ENCODE measurements at regions not wholly inside any gene's neighbourhood (a gene's known extent, or its start where the extent isn't known, plus 50 kb on each side); places are given as distances from the start of the nearest gene placed in this dataset.
A peak's percentile ranks its signal among the peaks of the same experiment; 100 is the strongest.
"Not testable (repeated sequence)": the region's sequence is repeated elsewhere in the genome, so short reads cannot be mapped to it uniquely, and the experiment has no call there.

DNA sequence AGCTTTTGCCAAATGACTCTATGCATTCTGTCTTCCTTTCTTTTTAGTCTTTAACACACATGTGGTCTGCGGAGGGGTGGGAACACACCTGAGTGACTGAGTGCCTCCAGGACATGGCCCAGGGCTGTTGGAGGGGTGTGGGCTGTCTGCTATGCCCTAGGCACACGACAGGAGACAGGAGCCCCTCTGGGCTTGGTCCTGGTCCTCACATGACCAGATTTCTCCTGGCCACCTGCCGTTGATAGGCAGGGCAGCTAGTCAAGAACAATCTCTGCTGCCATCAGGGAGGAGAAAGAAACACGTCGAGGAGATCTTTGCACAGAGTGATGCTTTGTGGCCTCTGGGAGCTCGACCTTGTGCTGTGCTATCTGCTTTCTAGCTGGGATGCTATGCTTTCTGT lies 176.6 kb downstream of the KLF13 start:
- Histone ChIP-seq H3K4me2 (ENCODE audit: low read length) (no peak overlapping the region), H3K18ac (ENCODE audit: low read length) (no peak overlapping the region), H2AK5ac (ENCODE audit: low read length) (no peak overlapping the region), H3K4me3 (ENCODE audit: low read length) (no peak overlapping the region), H3K4me1 (ENCODE audit: control insufficient read depth, low read depth, low read length) (peaks cover 3% of the 10 kb centered on the region), H3K36me3 (ENCODE audit: control insufficient read depth, insufficient read depth, low read length) (no peaks in the 10 kb centered on the region), H4K5ac (ENCODE audit: low read length) (no peak overlapping the region), H3K4ac (ENCODE audit: low read depth, low read length) (no peak overlapping the region), H3K79me2 (ENCODE audit: control insufficient read depth, insufficient read depth, low read length) (no peaks in the 10 kb centered on the region), H3K27me3 (ENCODE audit: insufficient read depth, low read length, poor library complexity) (no peaks in the 10 kb centered on the region), H3K23ac (ENCODE audit: low read length) (peak overlapping the region; percentile 45), H2BK120ac (ENCODE audit: low read depth, low read length) (no peak overlapping the region), H4K8ac (ENCODE audit: low read depth, low read length) (no peak overlapping the region), H3K9ac (ENCODE audit: low read length) (no peak overlapping the region), H3K27ac (ENCODE audit: low read depth, low read length) (no peak overlapping the region), H3K56ac (ENCODE audit: low read length) (no peak overlapping the region), H3K79me1 (ENCODE audit: low read length) (no peaks in the 10 kb centered on the region), H2BK5ac (ENCODE audit: low read length) (no peak overlapping the region), H2BK15ac (replicated peaks; ENCODE audit: low read depth) (no peak overlapping the region)
- no CpG with 5 or more reads among the region's 6 CpGs for WGBS (ENCODE audit: extremely low coverage, insufficient coverage, low lambda C conversion rate)
- DNase-seq, result no peak

DNA sequence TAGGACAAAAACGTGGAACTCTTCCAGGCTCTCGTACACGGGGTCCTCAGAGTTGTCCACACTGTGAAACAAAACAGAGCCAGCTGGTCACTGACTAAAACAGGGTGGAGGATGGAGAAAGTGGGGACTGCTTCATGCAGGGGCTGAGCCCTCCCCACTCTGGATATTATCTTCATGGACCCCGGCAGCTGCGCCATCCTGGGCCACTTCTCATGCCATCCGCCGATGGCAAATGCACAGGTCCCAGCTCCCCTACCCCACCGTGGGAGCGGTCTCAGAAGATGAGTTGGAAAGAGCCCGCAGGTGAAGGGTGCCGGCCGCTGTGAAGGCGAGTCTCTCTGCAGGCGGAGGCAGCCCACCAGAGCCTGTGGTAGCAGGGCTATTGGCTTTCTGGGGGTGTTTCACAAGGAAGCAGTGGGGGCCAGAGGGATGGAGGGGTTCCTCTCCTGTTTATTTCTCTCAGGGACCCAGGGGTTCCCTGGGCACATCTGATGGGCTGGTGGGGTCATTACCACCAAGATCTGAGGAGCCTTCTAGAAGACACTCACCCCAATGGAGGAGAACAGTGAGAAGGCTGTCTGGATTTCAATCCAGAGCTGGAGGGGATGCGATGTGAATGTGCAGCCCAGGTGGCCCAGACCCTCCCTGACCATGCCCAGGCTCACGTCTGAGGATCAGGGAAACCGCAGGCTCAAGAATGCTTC lies 177.3 kb downstream of the KLF13 start:
- no peak overlapping the region for H2BK5ac ChIP-seq (ENCODE audit: low read length)
- no peak overlapping the region for H3K9ac ChIP-seq (ENCODE audit: low read length)
- WGBS (ENCODE audit: extremely low coverage, insufficient coverage, low lambda C conversion rate), result no CpG with 5 or more reads among the region's 17 CpGs
- H2AK5ac ChIP-seq (ENCODE audit: low read length), result no peak overlapping the region
- peaks cover 3% of the 10 kb centered on the region for H3K4me1 ChIP-seq (ENCODE audit: control insufficient read depth, low read depth, low read length)
- H3K4me3 ChIP-seq (ENCODE audit: low read length), result no peak overlapping the region
- H3K79me2 ChIP-seq (ENCODE audit: control insufficient read depth, insufficient read depth, low read length), result no peaks in the 10 kb centered on the region
- H3K4me2 ChIP-seq (ENCODE audit: low read length), result no peak overlapping the region
- H2BK15ac ChIP-seq (replicated peaks; ENCODE audit: low read depth), result no peak overlapping the region
- no peak overlapping the region for H3K23ac ChIP-seq (ENCODE audit: low read length)
- H3K79me1 ChIP-seq (ENCODE audit: low read length), result no peaks in the 10 kb centered on the region
- no peak overlapping the region for H4K5ac ChIP-seq (ENCODE audit: low read length)
- no peaks in the 10 kb centered on the region for H3K36me3 ChIP-seq (ENCODE audit: control insufficient read depth, insufficient read depth, low read length)
- no peak overlapping the region for H3K27ac ChIP-seq (ENCODE audit: low read depth, low read length)
- no peak overlapping the region for H3K18ac ChIP-seq (ENCODE audit: low read length)
- no peak for DNase-seq
- no peak overlapping the region for H3K56ac ChIP-seq (ENCODE audit: low read length)
- no peaks in the 10 kb centered on the region for H3K27me3 ChIP-seq (ENCODE audit: insufficient read depth, low read length, poor library complexity)
- no peak overlapping the region for H4K8ac ChIP-seq (ENCODE audit: low read depth, low read length)
- H3K4ac ChIP-seq (ENCODE audit: low read depth, low read length), result no peak overlapping the region
- no peak overlapping the region for H2BK120ac ChIP-seq (ENCODE audit: low read depth, low read length)

DNA sequence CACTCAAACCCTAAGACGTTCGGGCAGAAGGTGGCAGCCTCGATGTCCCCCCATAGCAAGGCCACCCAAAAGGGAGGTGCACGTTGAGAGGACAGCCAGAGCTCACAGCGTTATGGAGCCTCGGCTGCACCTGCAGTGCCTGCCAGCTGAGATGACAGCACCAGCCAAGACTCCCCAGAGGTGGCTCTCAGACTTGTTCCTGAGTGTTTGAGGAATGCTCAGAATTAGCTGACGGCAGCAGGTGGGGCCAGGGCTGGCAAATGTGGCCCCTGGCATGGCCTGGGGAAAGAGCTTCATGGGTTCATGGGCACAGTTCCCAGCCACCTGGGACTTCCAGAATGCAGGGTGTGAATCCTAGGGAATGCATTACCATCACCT lies 177.8 kb downstream of the KLF13 start:
- Histone ChIP-seq H3K18ac (ENCODE audit: low read length) (no peak overlapping the region), H3K4me2 (ENCODE audit: low read length) (no peak overlapping the region), H4K5ac (ENCODE audit: low read length) (no peak overlapping the region), H3K4me3 (ENCODE audit: low read length) (no peak overlapping the region), H3K27me3 (ENCODE audit: insufficient read depth, low read length, poor library complexity) (no peaks in the 10 kb centered on the region), H2BK5ac (ENCODE audit: low read length) (no peak overlapping the region), H2BK15ac (replicated peaks; ENCODE audit: low read depth) (no peak overlapping the region), H3K23ac (ENCODE audit: low read length) (no peak overlapping the region), H3K36me3 (ENCODE audit: control insufficient read depth, insufficient read depth, low read length) (no peaks in the 10 kb centered on the region), H3K4me1 (ENCODE audit: control insufficient read depth, low read depth, low read length) (peaks cover 3% of the 10 kb centered on the region), H3K4ac (ENCODE audit: low read depth, low read length) (no peak overlapping the region), H3K9ac (ENCODE audit: low read length) (no peak overlapping the region), H2AK5ac (ENCODE audit: low read length) (no peak overlapping the region), H3K56ac (ENCODE audit: low read length) (no peak overlapping the region), H3K79me2 (ENCODE audit: control insufficient read depth, insufficient read depth, low read length) (no peaks in the 10 kb centered on the region), H2BK120ac (ENCODE audit: low read depth, low read length) (no peak overlapping the region), H3K79me1 (ENCODE audit: low read length) (no peaks in the 10 kb centered on the region), H3K27ac (ENCODE audit: low read depth, low read length) (no peak overlapping the region), H4K8ac (ENCODE audit: low read depth, low read length) (no peak overlapping the region)
- no CpG with 5 or more reads among the region's 7 CpGs for WGBS (ENCODE audit: extremely low coverage, insufficient coverage, low lambda C conversion rate)
- no peak for DNase-seq

DNA sequence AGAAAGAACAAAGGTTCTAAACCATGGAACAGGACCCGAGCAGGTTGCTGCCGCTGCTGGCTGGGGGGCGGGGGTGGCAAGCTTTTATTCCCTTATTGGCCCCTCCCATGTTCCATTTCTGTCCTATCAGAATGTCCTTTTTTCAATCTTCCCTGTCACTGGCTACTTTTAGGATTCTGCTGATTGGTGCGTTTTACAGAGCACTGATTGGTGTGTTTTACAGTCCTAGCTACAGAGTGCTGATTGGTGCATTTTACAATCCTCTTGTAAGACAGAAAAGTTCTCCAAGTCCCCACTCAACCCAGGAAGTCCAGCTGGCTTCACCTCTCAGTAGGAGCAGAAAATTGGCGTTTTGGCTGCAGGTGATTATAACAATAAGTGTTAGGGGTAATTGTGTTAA lies 180.9 kb downstream of the KLF13 start:
- H3K4me2 ChIP-seq (ENCODE audit: low read length); H2BK5ac ChIP-seq (ENCODE audit: low read length); H3K9ac ChIP-seq (ENCODE audit: low read length); H3K4me3 ChIP-seq (ENCODE audit: low read length); H3K27me3 ChIP-seq (ENCODE audit: insufficient read depth, low read length, poor library complexity); H3K4ac ChIP-seq (ENCODE audit: low read depth, low read length); H3K36me3 ChIP-seq (ENCODE audit: control insufficient read depth, insufficient read depth, low read length); H2BK120ac ChIP-seq (ENCODE audit: low read depth, low read length); DNase-seq; H3K4me1 ChIP-seq (ENCODE audit: control insufficient read depth, low read depth, low read length); H4K5ac ChIP-seq (ENCODE audit: low read length); H3K79me2 ChIP-seq (ENCODE audit: control insufficient read depth, insufficient read depth, low read length); H3K56ac ChIP-seq (ENCODE audit: low read length); H4K8ac ChIP-seq (ENCODE audit: low read depth, low read length); H3K23ac ChIP-seq (ENCODE audit: low read length); H3K79me1 ChIP-seq (ENCODE audit: low read length); H2BK15ac ChIP-seq (replicated peaks; ENCODE audit: low read depth); H3K18ac ChIP-seq (ENCODE audit: low read length); H3K27ac ChIP-seq (ENCODE audit: low read depth, low read length); H2AK5ac ChIP-seq (ENCODE audit: low read length): not testable (repeated sequence)
- WGBS (ENCODE audit: extremely low coverage, insufficient coverage, low lambda C conversion rate), result 83% methylated on average over 1 of the region's 5 CpGs

DNA sequence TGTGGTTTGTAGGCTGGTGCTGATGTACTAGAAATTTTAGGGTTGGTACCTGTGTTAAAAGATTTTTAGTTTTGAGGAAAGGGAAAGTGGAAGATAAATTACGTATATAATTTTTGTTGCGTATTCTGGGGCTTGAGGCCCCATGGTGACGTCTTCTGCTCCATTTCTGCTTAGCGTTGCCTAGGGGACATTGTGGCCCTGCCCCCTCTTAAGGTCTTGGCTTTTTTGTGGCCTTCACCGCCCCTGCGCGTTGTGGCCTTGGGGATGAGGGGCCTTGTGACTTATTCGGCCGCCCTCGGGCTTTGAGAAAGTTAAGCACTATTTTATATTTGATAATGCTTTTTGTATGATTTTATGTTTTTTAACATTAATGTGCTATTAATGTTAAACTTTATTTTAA lies 182.0 kb downstream of the KLF13 start:
- no peak overlapping the region for H4K8ac ChIP-seq (ENCODE audit: low read depth, low read length)
- no peak overlapping the region for H3K4me2 ChIP-seq (ENCODE audit: low read length)
- H2AK5ac ChIP-seq (ENCODE audit: low read length), result no peak overlapping the region
- no peak overlapping the region for H3K18ac ChIP-seq (ENCODE audit: low read length)
- H3K27me3 ChIP-seq (ENCODE audit: insufficient read depth, low read length, poor library complexity), result no peaks in the 10 kb centered on the region
- H3K9ac ChIP-seq (ENCODE audit: low read length), result no peak overlapping the region
- no peak overlapping the region for H2BK5ac ChIP-seq (ENCODE audit: low read length)
- H3K79me1 ChIP-seq (ENCODE audit: low read length), result no peaks in the 10 kb centered on the region
- WGBS (ENCODE audit: extremely low coverage, insufficient coverage, low lambda C conversion rate), result 100% methylated on average over 1 of the region's 10 CpGs
- no peak overlapping the region for H3K27ac ChIP-seq (ENCODE audit: low read depth, low read length)
- H2BK15ac ChIP-seq (replicated peaks; ENCODE audit: low read depth), result no peak overlapping the region
- H3K56ac ChIP-seq (ENCODE audit: low read length), result no peak overlapping the region
- H2BK120ac ChIP-seq (ENCODE audit: low read depth, low read length), result no peak overlapping the region
- H3K79me2 ChIP-seq (ENCODE audit: control insufficient read depth, insufficient read depth, low read length), result no peaks in the 10 kb centered on the region
- H3K4me1 ChIP-seq (ENCODE audit: control insufficient read depth, low read depth, low read length), result no peaks in the 10 kb centered on the region
- H3K4me3 ChIP-seq (ENCODE audit: low read length), result no peak overlapping the region
- no peak overlapping the region for H4K5ac ChIP-seq (ENCODE audit: low read length)
- H3K36me3 ChIP-seq (ENCODE audit: control insufficient read depth, insufficient read depth, low read length), result no peaks in the 10 kb centered on the region
- no peak for DNase-seq
- H3K4ac ChIP-seq (ENCODE audit: low read depth, low read length), result no peak overlapping the region
- H3K23ac ChIP-seq (ENCODE audit: low read length), result no peak overlapping the region

DNA sequence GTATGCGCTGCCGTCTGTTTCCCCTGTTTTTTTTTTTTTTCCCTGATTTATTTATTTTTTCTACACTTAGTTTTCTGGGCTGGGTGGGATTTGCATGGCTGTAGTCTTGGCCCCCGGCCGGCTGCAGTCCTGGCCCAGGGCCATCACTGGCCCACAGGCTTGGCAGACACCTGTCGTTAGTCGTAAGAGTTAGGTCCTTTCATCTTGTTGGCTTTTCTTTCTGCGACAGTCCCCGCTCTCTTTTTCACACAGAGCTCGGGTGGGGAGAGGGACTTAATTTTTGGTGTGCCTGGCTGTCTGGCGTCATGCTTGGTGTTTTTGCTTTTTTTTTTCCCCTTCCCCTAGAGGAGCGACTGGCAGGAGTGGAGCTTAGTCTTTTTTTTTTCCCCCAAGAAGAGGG lies 183.4 kb downstream of the KLF13 start:
- DNase-seq, result no peak
- Histone ChIP-seq H3K9ac (ENCODE audit: low read length) (no peak overlapping the region), H4K8ac (ENCODE audit: low read depth, low read length) (no peak overlapping the region), H2AK5ac (ENCODE audit: low read length) (no peak overlapping the region), H3K18ac (ENCODE audit: low read length) (no peak overlapping the region), H3K4me3 (ENCODE audit: low read length) (no peak overlapping the region), H3K56ac (ENCODE audit: low read length) (no peak overlapping the region), H3K79me1 (ENCODE audit: low read length) (no peaks in the 10 kb centered on the region), H3K23ac (ENCODE audit: low read length) (no peak overlapping the region), H4K5ac (ENCODE audit: low read length) (no peak overlapping the region), H2BK120ac (ENCODE audit: low read depth, low read length) (no peak overlapping the region), H3K4me1 (ENCODE audit: control insufficient read depth, low read depth, low read length) (no peaks in the 10 kb centered on the region), H2BK5ac (ENCODE audit: low read length) (no peak overlapping the region), H3K4me2 (ENCODE audit: low read length) (no peak overlapping the region), H3K36me3 (ENCODE audit: control insufficient read depth, insufficient read depth, low read length) (no peaks in the 10 kb centered on the region), H3K27ac (ENCODE audit: low read depth, low read length) (no peak overlapping the region), H2BK15ac (replicated peaks; ENCODE audit: low read depth) (no peak overlapping the region), H3K4ac (ENCODE audit: low read depth, low read length) (no peak overlapping the region), H3K27me3 (ENCODE audit: insufficient read depth, low read length, poor library complexity) (no peaks in the 10 kb centered on the region), H3K79me2 (ENCODE audit: control insufficient read depth, insufficient read depth, low read length) (no peaks in the 10 kb centered on the region)
- no CpG with 5 or more reads among the region's 11 CpGs for WGBS (ENCODE audit: extremely low coverage, insufficient coverage, low lambda C conversion rate)
